ENCODE measurements at regions not wholly inside any gene's neighbourhood (a gene's known extent, or its start where the extent isn't known, plus 50 kb on each side); places are given as distances from the start of the nearest gene placed in this dataset.

GRCh38 chr13:39224671-39225240, 186.5 kb downstream of the NHLRC3 start:
- peaks cover 0 to under 1% of the 10 kb centered on the region in 2 donors for H3K9me3 Mint-ChIP-seq
- H3K27ac Mint-ChIP-seq: no peak overlapping the region
- DNase-seq (no peak), ATAC-seq (replicated peaks in 1 of 2) (no peak)
- H3K36me3 Mint-ChIP-seq (ENCODE audit: insufficient read depth in 2 of 2): no peaks in the 10 kb centered on the region
- peaks cover 10% of the 10 kb centered on the region for H3K27me3 Mint-ChIP-seq (ENCODE audit: low read depth)
- H3K4me1 Mint-ChIP-seq (ENCODE audit: low read depth): no peaks in the 10 kb centered on the region
- H3K4me3 Mint-ChIP-seq: no peak overlapping the region

DNA sequence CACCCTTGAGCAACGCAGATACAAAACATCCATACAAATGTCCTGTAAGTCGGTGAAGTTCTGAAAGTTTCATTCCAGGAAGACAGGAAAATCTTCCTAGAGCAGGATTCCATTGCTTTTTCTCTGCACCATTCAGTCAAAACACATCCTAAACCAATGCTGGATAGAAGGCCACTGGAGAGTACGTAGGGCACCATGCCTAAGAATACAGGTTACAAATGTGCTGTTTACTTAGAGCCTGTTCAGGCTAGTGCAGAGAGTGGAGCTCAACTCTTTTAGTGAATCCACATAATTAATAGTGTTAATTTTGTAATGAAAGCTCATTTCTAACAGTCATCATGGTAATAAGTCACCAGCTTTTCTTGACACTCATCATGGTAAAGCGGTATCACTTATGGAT, 187.6 kb downstream of the NHLRC3 start:
- H3K36me3 Mint-ChIP-seq (ENCODE audit: insufficient read depth in 2 of 2): no peaks in the 10 kb centered on the region
- DNase-seq (no peak), ATAC-seq (replicated peaks in 1 of 2) (no peak)
- no peaks in the 10 kb centered on the region for H3K9me3 Mint-ChIP-seq
- no peak overlapping the region for H3K4me3 Mint-ChIP-seq
- H3K27me3 Mint-ChIP-seq (ENCODE audit: low read depth): peaks cover 19% of the 10 kb centered on the region
- H3K27ac Mint-ChIP-seq: no peak overlapping the region
- H3K4me1 Mint-ChIP-seq (ENCODE audit: low read depth): no peaks in the 10 kb centered on the region

DNA sequence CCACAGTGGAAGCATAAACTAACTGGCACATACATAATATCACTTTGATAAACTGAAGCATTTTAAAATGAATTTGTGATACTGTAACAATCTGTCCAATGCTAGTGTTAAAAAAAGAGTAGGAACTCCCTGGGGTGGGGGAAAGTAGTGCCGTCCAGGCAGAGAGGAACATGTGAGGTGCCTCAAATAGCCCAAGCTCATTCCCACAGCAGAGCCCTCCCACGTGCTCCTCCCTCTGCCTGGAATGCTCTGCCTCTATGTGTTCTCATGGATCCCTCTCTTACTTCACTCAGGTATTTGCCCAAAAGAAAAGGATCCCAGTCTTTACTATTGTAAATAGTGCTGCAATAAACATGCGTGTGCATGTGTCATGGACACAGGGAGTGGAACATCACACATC, 188.1 kb downstream of the NHLRC3 start:
- Mint-ChIP-seq H3K9me3 (no peaks in the 10 kb centered on the region), H3K27me3 (ENCODE audit: low read depth) (peaks cover 24% of the 10 kb centered on the region), H3K4me1 (ENCODE audit: low read depth) (no peaks in the 10 kb centered on the region), H3K4me3 (no peak overlapping the region), H3K36me3 (ENCODE audit: insufficient read depth in 2 of 2) (no peaks in the 10 kb centered on the region), H3K27ac (no peak overlapping the region)
- DNase-seq: no peak
- ATAC-seq (replicated peaks in 1 of 2): no peak

GRCh38 chr13:39232401-39232980, 194.2 kb downstream of the NHLRC3 start:
- Mint-ChIP-seq H3K4me1 (ENCODE audit: low read depth) (no peaks in the 10 kb centered on the region), H3K36me3 (ENCODE audit: insufficient read depth in 2 of 2) (no peaks in the 10 kb centered on the region), H3K27me3 (ENCODE audit: low read depth) (peaks cover 27% of the 10 kb centered on the region), H3K4me3 (no peak overlapping the region), H3K27ac (no peak overlapping the region), H3K9me3 (no peaks in the 10 kb centered on the region)
- no peak for ATAC-seq (replicated peaks in 1 of 2)
- no peak for DNase-seq

- Mint-ChIP-seq H3K4me1 (ENCODE audit: low read depth) (no peaks in the 10 kb centered on the region), H3K27me3 (ENCODE audit: low read depth) (peaks cover 31% of the 10 kb centered on the region), H3K9me3 (no peaks in the 10 kb centered on the region), H3K4me3 (no peak overlapping the region), H3K27ac (no peak overlapping the region), H3K36me3 (ENCODE audit: insufficient read depth in 2 of 2) (no peaks in the 10 kb centered on the region)
- ATAC-seq (replicated peaks in 1 of 2) (no peak), DNase-seq (no peak)
Measured at GRCh38 chr13:39232999-39233398, 194.7 kb downstream of the NHLRC3 start.

GRCh38 chr13:39233519-39233918, 195.3 kb downstream of the NHLRC3 start:
- no peak for DNase-seq
- H3K36me3 Mint-ChIP-seq (ENCODE audit: insufficient read depth in 2 of 2): no peaks in the 10 kb centered on the region
- no peak for ATAC-seq (replicated peaks in 1 of 2)
- no peaks in the 10 kb centered on the region for H3K9me3 Mint-ChIP-seq
- H3K4me1 Mint-ChIP-seq (ENCODE audit: low read depth): no peaks in the 10 kb centered on the region
- no peak overlapping the region for H3K4me3 Mint-ChIP-seq
- peaks cover 34% of the 10 kb centered on the region for H3K27me3 Mint-ChIP-seq (ENCODE audit: low read depth)
- H3K27ac Mint-ChIP-seq: no peak overlapping the region

GRCh38 chr13:39244561-39245230, 206.4 kb downstream of the NHLRC3 start:
- H3K36me3 Mint-ChIP-seq (ENCODE audit: insufficient read depth in 2 of 2): no peaks in the 10 kb centered on the region
- DNase-seq (no peak), ATAC-seq (replicated peaks in 1 of 2) (no peak)
- H3K27me3 Mint-ChIP-seq (ENCODE audit: low read depth): peaks cover 15% of the 10 kb centered on the region
- H3K9me3 Mint-ChIP-seq: no peaks in the 10 kb centered on the region
- H3K4me3 Mint-ChIP-seq: no peak overlapping the region
- H3K27ac Mint-ChIP-seq: no peak overlapping the region
- H3K4me1 Mint-ChIP-seq (ENCODE audit: low read depth): no peaks in the 10 kb centered on the region

GRCh38 chr13:39245688-39246087, 207.4 kb downstream of the NHLRC3 start:
- Mint-ChIP-seq H3K27me3 (ENCODE audit: low read depth) (peaks cover 15% of the 10 kb centered on the region), H3K4me3 (no peak overlapping the region), H3K4me1 (ENCODE audit: low read depth) (no peaks in the 10 kb centered on the region), H3K9me3 (no peaks in the 10 kb centered on the region), H3K27ac (no peak overlapping the region), H3K36me3 (ENCODE audit: insufficient read depth in 2 of 2) (no peaks in the 10 kb centered on the region)
- no peak for DNase-seq
- ATAC-seq (replicated peaks in 1 of 2): no peak

GRCh38 chr13:39249982-39250381, 211.7 kb downstream of the NHLRC3 start:
- Mint-ChIP-seq H3K4me1 (ENCODE audit: low read depth) (no peaks in the 10 kb centered on the region), H3K9me3 (no peaks in the 10 kb centered on the region), H3K27me3 (ENCODE audit: low read depth) (peaks cover 9% of the 10 kb centered on the region), H3K4me3 (no peak overlapping the region), H3K27ac (no peak overlapping the region), H3K36me3 (ENCODE audit: insufficient read depth in 2 of 2) (no peaks in the 10 kb centered on the region)
- DNase-seq (no peak), ATAC-seq (replicated peaks in 1 of 2) (no peak)

DNA sequence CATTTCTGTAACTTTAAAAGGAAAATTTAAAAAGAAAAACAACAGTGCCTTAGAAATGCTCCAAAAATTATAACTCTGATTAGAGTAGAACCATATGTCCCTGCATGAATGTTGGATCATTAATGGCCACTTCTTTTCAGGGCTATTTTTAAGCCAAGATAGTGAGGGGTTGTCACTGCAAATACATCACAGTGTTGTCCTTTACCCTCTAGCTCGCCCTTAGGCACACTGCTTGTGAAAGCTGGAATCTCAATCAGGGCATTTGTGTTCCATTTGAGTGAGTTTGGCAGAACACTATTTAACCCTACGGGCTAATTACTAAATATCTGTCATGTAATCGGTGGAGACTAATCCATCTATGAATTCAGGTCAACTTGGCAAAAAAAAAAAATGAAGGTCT, 212.2 kb downstream of the NHLRC3 start:
- no peak overlapping the region for H3K4me3 Mint-ChIP-seq
- no peak for ATAC-seq (replicated peaks in 1 of 2)
- no peaks in the 10 kb centered on the region for H3K4me1 Mint-ChIP-seq (ENCODE audit: low read depth)
- no peaks in the 10 kb centered on the region for H3K36me3 Mint-ChIP-seq (ENCODE audit: insufficient read depth in 2 of 2)
- DNase-seq: no peak
- H3K27me3 Mint-ChIP-seq (ENCODE audit: low read depth): peaks cover 9% of the 10 kb centered on the region
- no peaks in the 10 kb centered on the region for H3K9me3 Mint-ChIP-seq
- H3K27ac Mint-ChIP-seq: no peak overlapping the region

DNA sequence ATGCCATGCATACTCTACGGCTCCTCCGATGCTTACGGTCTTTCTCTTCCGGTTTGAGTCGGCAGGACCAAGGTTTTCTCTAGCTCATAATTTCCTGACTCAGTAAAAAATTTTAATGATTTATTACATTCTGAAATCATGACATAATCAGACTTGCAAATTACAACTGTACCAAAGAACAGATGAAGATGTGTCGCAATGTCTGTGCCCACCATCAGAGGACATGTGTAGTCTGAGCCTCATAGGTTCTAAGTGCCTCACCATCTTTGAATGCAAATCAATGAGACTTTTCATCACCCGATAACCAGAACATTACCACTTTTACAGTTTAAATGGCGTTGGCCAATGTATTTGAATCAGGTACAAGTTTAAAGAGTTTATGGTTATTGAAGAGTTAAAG, 213.1 kb downstream of the NHLRC3 start:
- Mint-ChIP-seq H3K27me3 (ENCODE audit: low read depth) (peaks cover 5% of the 10 kb centered on the region), H3K4me3 (no peak overlapping the region), H3K4me1 (ENCODE audit: low read depth) (no peaks in the 10 kb centered on the region), H3K9me3 (no peaks in the 10 kb centered on the region), H3K27ac (no peak overlapping the region), H3K36me3 (ENCODE audit: insufficient read depth in 2 of 2) (no peaks in the 10 kb centered on the region)
- ATAC-seq (replicated peaks in 1 of 2): no peak
- DNase-seq: no peak

DNA sequence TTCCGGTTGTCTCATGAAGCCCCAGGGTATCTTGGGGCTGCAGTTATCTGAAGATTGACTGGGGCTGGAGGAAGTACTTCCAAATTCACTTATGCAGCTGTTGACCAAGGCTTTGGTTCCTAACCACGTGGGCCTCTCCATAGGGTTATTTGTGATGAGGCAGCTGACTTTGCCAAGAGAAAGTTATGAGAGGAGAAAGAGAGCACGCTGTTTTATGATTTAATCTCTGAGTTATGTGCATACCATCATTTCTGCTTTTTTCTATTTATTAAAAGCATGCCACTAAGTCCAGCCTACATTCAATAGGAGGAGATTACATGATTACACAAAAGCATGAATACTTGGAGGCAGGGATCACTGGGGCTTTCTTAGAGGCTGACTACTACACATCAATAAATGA, 215.5 kb downstream of the NHLRC3 start:
- no peak for DNase-seq
- no peaks in the 10 kb centered on the region for H3K27me3 Mint-ChIP-seq (ENCODE audit: low read depth)
- no peak overlapping the region for H3K27ac Mint-ChIP-seq
- no peaks in the 10 kb centered on the region for H3K36me3 Mint-ChIP-seq (ENCODE audit: insufficient read depth in 2 of 2)
- ATAC-seq (replicated peaks in 1 of 2): no peak
- H3K4me1 Mint-ChIP-seq (ENCODE audit: low read depth): peaks cover 3% of the 10 kb centered on the region
- no peaks in the 10 kb centered on the region for H3K9me3 Mint-ChIP-seq
- no peak overlapping the region for H3K4me3 Mint-ChIP-seq

DNA sequence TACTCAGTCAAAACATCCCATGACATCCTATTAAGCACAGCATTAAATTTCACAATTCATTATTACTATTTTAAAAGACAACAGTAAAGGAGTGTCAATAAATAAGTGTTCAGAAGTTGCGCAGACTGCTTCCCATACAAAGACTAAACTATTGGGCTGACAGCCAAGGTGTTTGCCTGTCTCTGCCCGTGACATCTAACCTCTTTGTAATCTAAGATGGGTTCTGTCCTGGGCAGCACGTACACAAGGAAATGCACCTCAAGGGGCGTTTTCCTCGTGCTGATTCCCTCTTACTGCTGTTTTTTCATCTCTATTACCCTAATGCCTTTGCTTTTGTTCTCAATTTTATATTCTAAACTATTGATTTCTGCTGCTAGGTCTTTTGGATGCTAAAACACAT, 216.3 kb downstream of the NHLRC3 start:
- Mint-ChIP-seq H3K4me1 (ENCODE audit: low read depth) (peaks cover 10% of the 10 kb centered on the region), H3K27ac (no peak overlapping the region), H3K9me3 (no peaks in the 10 kb centered on the region), H3K36me3 (ENCODE audit: insufficient read depth in 2 of 2) (no peaks in the 10 kb centered on the region), H3K27me3 (ENCODE audit: low read depth) (no peaks in the 10 kb centered on the region), H3K4me3 (no peak overlapping the region)
- ATAC-seq (replicated peaks in 1 of 2) (no peak), DNase-seq (no peak)

DNA sequence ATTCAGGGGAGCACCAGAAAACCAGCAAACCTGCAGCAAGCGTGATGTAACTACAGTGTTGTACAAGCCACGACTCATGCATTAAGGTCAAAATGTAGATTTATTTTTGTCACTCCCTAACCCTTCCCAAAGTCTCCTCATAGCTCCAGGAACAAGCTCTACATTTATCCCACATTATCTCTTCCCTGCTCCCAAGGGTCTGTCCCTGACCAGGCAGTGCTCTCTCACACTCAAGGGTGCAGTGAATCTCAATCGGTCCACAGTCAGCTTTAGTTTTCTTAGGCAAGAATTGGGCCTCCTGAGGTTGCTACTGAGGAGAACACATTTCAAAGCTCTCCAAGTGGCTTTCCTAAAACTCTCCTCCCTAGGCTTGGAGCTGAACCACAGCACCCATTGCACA, 219.4 kb downstream of the NHLRC3 start:
- Mint-ChIP-seq H3K4me1 (ENCODE audit: low read depth) (peaks cover 15% of the 10 kb centered on the region), H3K27me3 (ENCODE audit: low read depth) (no peaks in the 10 kb centered on the region), H3K36me3 (ENCODE audit: insufficient read depth in 2 of 2) (no peaks in the 10 kb centered on the region), H3K9me3 (no peaks in the 10 kb centered on the region), H3K27ac (no peak overlapping the region), H3K4me3 (no peak overlapping the region)
- no peak for ATAC-seq (replicated peaks in 1 of 2)
- DNase-seq: no peak

All from activated T-cell treated with anti-CD3 and anti-CD28 coated beads, Interleukin-2, amount 50 U/mL, for 72 hours (primary cell).